Stimulated activated CD4-positive, alpha-beta T cell treated with anti-CD3 and anti-CD28 coated beads, Interleukin-1b, Interleukin-23, amount 100 ng/mL, for 48 hours (primary cell): ENCODE measurements at regions not wholly inside any gene's neighbourhood (a gene's known extent, or its start where the extent isn't known, plus 50 kb on each side); places are given as distances from the start of the nearest gene placed in this dataset.

Experiments
- DNase-seq: peaks from one replicate; pipeline ENCODE4 v3.0.0-alpha.2; 2020

DNA sequence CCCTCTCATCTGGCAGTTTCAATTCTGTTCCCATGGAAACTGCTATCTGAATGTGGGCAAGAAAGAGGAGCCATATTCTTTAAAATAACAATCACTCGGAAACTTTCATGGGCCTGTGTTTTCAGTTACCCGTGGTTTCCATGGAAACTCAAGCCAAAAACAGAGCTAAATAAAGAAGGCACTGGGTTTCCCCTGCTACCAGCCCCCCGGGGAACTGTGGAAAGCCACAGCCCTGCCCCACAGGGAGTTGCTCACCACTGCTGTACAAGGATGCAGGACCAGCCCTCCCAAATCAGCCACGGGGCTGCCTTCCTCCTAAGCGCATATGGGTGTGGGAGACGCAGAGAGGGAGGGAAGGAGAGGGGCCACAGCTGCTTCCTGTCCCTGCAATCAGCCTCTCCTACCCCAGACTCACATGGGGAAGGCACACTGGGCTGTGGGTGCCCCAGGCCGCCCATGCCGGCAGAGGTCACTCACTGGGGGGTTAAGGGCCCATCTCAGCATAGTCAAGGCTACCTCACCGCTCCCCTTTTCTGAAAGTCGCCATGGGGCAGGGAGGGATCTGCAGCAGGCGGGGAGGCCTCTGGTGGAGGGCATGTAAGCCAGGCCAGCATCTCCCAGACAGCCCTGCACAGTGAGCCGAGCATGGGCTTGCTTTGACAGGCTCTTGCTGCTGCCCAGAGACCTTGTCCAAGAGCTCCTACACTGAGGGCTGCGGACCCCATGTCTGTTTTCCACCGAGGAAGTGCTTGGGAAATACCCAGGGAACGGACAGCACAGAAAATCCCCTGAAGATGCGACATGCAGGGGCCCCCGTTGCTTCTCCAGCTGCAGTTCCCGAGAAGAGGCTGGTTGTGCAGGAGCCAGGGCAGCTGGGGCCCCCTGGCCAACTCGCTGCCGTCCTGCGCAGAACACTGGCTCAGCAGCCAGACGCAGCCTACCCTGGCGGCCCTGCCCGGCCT, 157.3 kb upstream of the PPP2R2D start:
- DNase-seq: no peak

DNA sequence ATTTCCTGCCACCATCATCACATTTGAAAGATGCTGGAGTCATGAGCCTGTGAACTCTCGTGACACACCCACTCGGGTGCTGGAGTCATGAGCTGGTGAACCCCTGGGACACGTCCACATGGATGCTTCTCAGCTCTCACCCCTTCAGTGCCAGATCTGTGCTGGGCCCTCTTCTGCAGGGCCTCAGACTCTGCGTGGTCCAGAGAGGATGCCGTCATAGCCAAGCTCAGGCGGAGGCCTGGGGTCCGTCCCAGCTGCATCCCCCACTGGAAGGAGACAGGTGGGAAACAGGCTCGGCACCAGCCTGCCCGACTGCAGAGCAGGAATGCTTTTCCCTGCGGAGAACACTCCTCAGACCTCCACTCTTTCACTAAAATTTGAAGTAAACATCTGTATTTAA, 156.5 kb upstream of the PPP2R2D start:
- DNase-seq: no peak

GRCh38 chr10:131745591-131745990, 155.2 kb upstream of the PPP2R2D start:
- no peak for DNase-seq

DNA sequence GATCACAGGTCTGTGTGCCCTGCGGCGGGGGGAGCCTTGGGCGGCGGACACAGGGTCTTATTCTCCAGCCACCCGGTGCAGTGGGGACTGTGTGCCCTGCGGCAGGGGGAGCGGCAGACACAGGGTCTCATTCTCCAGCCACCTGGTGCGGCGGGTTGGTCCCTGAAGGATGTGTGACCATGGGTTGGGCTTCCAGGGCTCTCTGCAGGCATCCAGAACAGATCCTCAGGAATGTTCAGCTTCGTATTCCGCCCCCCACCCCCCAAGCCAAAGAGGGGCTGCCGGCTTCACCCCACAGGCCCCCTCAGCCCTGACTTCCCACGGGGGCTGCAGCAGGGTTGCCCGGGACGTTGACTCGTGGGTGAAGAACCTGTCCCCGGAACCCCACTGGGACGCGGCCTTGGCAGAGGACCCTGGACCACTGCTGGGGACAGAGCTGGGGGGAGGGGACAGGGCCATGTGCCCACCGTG, 154.5 kb upstream of the PPP2R2D start:
- no peak for DNase-seq

GRCh38 chr10:131746785-131747184, 154.0 kb upstream of the PPP2R2D start:
- DNase-seq: no peak

DNA sequence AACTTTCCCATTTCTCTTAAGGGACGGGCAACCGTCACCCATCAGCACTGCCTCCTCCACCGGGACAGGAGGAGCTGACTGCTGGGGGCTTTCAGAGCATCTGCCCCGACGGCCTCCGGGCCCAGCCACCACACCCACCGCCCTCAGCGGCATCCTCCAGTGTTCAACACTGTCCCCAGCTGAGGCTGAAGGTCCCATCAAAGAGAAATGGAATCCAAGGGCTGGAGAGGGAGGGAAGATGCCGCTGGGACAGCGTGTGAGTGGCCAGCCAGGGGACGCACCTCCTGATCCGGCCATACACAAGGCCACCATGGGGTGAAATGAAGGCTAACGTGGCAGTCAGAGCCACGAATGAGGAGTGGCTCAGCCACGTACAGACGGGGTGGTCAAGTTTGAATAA, 153.6 kb upstream of the PPP2R2D start:
- no peak for DNase-seq

DNA sequence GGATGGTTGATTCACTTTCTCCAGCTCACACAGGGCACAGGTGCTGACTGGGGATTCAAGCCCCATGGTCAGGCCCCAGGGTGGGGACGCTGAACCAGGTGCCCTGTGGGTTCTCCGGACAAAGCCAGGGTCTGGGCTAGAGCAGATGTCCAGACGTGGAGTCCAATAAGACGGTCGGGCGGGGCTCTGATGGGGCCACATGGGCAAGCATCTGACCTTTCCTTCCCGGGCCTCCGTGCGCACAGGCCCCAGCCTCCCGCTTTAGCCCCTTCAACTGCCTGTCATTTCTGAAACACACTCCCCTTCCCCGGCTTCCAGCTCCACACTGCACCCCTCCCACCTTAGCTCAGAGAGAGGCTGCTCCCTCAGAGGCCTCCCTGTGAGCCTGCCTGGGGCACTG, 153.0 kb upstream of the PPP2R2D start:
- no peak for DNase-seq

GRCh38 chr10:131748191-131748590, 152.6 kb upstream of the PPP2R2D start:
- no peak for DNase-seq

GRCh38 chr10:131748831-131749766, 151.7 kb upstream of the PPP2R2D start:
- DNase-seq: no peak

GRCh38 chr10:131749767-131750142, 151.1 kb upstream of the PPP2R2D start:
- DNase-seq: no peak

DNA sequence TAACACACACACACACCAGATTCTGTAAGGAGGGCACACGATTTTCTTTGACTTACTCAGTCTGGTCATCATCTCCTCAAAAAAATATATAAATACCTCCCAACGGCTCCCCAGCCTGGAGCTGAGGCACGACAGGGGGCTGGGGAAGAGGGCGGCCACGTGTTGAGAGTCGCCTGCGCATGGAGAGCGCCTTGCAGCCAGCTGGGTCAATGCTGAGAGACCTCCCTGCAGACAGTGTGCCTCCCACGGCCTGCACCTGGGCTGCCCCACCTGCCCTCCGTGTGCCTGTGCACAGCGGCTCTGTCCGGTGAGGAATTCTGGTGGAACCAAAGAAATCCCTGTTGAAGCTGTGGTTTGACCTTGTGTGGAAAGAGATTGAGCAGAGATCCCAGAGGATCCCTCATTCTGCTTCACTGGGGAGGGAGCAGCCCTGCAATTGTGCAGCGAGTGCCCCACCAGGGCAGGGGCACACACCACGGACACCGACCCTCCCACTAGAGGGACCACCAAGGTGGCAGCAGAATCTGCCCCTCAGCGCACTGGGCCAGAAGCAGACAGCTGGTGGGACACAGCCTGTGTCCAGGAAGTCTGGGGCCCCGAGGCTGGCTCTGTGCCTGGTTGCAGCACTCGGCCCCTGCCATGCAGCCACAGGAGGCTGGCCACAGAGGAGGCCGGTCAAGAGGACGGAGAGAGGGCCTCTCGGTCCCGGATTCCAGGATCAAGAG, 150.5 kb upstream of the PPP2R2D start:
- no peak for DNase-seq

GRCh38 chr10:131750973-131751826, 149.6 kb upstream of the PPP2R2D start:
- DNase-seq: no peak

DNA sequence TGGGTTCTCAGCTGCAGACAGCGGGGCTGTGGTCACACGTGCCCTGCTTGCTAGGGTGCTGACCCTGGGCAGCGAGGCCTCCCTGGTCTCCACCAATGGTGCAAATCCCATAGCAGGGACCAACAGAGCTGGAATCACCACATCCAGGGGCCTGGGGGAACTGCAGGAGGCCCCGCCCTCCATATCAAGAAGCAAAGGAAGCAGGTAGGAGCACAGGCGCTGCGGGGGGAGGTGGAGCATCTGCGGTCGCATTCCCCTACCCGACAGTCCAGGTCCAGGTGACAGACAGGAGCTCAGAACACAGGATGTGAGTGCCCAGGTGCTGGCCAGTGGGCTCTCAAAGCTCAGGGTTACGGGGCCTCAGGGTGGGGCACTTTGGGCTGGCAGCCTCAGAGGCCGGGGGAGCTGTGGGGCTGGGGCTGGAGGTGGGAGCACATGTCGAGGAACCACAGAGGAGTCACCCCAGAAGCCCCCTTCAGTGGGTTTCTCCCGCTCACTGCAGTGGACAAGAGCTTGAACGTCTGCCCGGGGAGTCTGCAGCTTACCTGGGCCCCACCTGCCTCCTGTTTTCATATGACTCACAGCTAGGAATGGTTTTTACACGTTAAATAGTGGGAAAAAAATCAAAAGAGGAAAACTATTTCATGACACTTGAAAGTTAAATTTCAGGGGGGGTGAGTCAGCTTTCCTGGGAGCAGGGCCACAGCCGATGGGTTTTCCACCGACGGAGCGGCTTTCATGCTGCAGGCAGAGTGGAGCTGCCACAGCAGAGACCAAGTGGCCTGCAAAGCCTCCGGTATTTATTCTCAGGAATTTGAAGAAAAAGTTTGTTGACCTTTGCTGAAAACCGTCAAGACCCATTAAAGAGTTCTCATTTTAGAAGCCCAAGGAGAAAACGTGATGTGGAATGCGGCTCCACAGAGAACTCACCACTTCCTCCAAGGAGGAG, 148.7 kb upstream of the PPP2R2D start:
- DNase-seq: no peak

DNA sequence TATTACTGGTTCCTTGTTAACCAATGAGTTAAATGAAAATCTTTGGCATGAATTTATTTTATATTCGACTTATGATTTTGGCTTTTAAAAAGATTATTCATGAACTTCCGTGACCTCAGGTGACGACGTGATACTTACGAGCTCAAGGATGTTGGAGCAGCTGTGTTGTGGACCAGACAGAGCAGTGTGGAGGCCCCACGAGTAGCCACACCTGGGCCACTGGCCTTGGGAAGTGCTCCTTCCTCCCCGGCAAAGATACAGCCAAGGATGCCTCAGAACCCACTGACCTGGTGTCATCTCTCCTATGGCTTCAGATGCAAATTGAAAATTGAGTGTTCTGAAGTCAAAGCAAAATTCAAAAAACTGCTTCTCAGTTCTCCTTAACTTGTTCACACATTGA, 147.5 kb upstream of the PPP2R2D start:
- DNase-seq: no peak

DNA sequence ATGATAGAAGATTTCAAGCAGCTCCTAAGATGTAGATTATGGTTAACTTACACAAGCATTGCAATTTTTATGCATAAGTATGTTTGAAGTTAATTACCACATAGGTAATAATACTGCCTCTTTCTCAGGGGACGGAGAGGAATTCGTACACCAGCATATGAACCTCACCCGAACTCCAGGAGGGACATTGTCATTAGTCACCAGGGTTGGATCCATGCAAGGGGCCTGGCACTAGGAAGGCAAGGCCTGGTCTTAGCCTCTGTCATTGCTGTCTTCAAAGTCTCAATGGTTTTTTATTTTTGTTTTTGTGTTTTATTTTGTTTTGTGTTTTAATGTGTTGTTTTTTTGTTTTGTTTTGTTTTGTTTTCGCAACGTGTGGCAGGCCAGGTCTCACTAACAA, 145.6 kb upstream of the PPP2R2D start:
- DNase-seq: no peak

DNA sequence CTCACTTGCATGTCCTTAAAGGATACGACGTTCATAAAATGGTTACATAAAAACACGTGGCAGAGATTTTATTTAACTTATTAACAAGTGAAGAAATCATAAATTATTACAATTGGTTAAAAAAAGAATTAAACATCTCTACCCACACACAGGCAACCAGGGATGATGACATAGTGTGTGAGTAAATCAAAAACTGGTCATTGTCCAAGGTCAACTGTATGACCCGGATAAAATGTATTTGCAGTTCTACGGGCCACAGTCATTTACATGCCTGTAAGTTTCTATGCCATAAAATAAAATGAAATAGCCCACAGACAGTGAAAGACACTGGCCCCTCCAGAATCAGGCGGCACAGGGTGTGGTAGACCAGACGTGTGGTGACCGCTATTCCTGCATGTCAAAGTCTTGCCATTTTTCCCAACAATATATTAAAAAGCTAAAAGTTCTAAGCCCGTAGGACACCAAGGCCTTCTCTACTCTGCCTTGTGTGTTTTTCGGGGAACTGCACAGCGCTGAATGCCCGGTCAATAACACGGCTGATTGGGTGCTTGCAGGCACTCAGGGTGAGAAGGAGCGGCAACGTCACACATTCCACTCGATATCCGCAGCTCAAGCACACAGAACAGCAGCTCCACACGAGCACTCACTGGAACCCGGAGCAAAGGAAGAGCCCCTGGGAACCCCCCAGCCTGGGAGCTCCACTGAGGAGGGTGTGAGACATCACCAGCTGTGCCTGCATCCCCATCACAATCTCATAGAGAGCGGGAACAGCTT, 143.3 kb upstream of the PPP2R2D start:
- DNase-seq: no peak

DNA sequence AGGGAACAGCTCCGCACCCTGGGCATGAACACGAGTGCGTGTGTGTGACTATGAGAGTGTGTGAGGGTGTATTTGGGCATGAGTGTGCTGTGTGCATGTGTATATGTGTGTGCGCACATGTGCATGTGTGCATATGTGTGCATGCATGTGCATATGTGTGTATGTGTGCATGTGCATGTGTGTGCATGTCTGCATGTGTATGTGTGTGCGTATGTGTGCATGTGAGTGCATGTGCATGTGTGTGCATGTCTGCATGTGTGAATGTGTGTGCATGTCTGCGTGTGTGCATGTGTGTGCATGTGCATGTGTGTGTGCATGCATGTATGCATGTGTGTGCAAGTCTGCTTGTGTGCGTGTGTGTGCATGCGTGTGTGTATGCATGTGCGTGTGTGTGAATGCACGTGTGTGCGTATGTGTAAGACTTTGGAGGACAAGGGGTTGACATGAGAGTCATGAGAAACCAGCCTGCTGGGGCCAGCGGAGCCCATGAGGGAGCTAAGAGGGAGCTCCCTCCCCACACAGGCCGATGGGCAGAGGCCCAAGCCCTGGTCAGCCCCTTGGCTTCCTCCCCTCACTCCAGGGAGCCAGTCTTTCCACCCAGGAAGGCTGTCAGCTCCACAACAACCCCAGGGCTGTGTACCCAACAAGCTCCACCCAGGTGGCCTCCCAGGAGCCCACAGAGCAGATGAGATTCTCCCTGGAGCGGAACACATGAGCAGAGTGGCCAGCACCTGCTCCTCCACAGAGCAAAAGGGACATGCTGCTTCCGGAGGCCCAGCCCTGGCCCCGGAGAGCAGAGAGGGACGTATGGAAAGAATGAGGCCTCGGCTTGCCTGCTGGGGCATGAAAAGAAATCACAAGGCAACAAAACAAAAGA, 142.5 kb upstream of the PPP2R2D start:
- no peak for DNase-seq

GRCh38 chr10:131758939-131759301, 141.9 kb upstream of the PPP2R2D start:
- DNase-seq: no peak

DNA sequence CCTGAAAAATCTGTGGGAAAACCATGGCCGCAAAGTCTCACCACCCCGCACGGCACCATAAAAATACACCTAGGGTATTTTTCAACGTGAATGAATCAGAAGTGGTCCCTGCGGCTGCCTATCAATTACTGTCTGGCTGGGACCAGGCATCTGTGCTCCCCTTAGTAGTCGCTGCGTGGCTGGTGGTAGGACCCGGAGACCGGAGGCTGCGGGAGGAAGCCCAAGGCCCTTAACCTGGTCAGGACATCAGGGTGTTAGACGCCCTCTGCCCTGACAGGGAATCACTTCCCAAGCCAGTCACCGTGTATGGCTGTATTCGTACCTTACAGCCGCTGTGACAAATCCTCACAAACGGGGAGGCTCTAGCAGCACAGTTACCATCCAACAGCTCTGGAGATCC, 141.5 kb upstream of the PPP2R2D start:
- no peak for DNase-seq
